ENCODE measurements at regions not wholly inside any gene's neighbourhood (a gene's known extent, or its start where the extent isn't known, plus 50 kb on each side); places are given as distances from the start of the nearest gene placed in this dataset.

DNA sequence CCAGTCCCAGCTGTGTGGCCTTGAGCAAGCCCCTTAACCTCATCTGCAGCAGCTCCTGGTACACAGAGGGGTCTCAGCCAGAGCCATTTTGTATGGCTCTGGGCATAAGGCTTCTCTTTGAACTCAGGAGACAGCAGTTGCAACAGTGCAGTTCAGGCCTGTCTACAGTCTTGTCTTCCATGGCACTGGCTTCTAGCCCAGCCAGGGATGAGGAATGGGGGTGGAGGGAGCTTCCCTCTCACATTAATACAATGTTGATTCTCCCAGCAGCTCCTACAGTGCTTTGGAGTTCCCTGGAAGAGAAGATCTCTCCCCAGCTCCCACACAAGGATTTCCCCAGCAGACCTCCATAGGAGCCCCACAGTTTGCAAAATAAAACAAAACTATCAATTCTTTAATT lies 350.2 kb downstream of the BUD13 start:
- Histone ChIP-seq H3K4me3 (no peak overlapping the region), H3K9me3 (no peaks in the 10 kb centered on the region), H3K4me1 (no peaks in the 10 kb centered on the region), H3K36me3 (no peaks in the 10 kb centered on the region), H3K27ac (no peak overlapping the region), H3K27me3 (no peaks in the 10 kb centered on the region)
- DNase-seq (no peak), ATAC-seq (ENCODE audit: low FRiP score in 2 of 2) (no peak)
- no peak for TF ChIP-seq EP300 (IDR thresholded peaks at IDR 0.05)

DNA sequence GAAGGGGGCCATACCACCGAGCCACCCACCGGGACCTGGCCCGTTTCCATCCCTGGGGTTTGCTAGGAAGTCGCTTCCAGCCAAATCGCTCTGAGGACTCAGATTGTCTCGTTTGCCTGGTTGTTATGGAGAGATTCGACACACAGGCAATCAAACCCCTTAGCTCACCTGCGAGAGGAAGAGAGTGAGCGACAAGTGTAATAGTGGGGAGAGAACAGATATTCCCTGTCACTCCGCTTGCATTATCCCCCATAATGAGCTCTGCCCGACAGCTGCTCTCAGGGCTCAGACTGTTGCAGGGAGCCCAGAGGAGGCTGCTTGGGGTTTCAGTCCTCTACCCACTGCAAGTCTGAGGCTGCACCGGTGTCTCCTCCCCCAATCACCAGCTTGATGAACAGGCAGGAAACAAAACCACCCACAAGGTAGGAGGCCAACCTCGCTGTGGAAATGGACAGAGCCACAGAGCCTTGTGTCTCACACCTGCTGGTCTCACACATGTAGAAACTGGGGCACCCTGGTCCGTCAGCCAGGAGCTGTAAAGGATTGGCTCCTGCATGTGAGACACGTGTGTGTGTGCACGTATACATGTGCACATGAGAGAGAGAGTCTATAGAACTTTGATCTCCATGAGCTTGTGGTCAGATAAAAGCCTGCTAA lies 351.1 kb downstream of the BUD13 start:
- H3K36me3 ChIP-seq, result no peaks in the 10 kb centered on the region
- ATAC-seq (ENCODE audit: low FRiP score in 2 of 2) (no peak), DNase-seq (no peak)
- 63 to 87% methylated on average over 10 to 16 of the region's 16 CpGs for WGBS, 2 donors
- H3K27me3 ChIP-seq, result no peaks in the 10 kb centered on the region
- H3K9me3 ChIP-seq, result no peaks in the 10 kb centered on the region
- no peak overlapping the region for H3K27ac ChIP-seq
- no peak for TF ChIP-seq POLR2A (IDR thresholded peaks at IDR 0.05)
- no peak for TF ChIP-seq EP300 (IDR thresholded peaks at IDR 0.05)
- TF ChIP-seq, protein P1, sequence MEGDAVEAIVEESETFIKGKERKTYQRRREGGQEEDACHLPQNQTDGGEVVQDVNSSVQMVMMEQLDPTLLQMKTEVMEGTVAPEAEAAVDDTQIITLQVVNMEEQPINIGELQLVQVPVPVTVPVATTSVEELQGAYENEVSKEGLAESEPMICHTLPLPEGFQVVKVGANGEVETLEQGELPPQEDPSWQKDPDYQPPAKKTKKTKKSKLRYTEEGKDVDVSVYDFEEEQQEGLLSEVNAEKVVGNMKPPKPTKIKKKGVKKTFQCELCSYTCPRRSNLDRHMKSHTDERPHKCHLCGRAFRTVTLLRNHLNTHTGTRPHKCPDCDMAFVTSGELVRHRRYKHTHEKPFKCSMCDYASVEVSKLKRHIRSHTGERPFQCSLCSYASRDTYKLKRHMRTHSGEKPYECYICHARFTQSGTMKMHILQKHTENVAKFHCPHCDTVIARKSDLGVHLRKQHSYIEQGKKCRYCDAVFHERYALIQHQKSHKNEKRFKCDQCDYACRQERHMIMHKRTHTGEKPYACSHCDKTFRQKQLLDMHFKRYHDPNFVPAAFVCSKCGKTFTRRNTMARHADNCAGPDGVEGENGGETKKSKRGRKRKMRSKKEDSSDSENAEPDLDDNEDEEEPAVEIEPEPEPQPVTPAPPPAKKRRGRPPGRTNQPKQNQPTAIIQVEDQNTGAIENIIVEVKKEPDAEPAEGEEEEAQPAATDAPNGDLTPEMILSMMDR (IDR thresholded peaks at IDR 0.05), result no peak
- TF ChIP-seq POLR2AphosphoS5 (IDR thresholded peaks at IDR 0.05), result no peak
- H3K4me1 ChIP-seq, result no peaks in the 10 kb centered on the region
- H3K4me3 ChIP-seq, result no peak overlapping the region

DNA sequence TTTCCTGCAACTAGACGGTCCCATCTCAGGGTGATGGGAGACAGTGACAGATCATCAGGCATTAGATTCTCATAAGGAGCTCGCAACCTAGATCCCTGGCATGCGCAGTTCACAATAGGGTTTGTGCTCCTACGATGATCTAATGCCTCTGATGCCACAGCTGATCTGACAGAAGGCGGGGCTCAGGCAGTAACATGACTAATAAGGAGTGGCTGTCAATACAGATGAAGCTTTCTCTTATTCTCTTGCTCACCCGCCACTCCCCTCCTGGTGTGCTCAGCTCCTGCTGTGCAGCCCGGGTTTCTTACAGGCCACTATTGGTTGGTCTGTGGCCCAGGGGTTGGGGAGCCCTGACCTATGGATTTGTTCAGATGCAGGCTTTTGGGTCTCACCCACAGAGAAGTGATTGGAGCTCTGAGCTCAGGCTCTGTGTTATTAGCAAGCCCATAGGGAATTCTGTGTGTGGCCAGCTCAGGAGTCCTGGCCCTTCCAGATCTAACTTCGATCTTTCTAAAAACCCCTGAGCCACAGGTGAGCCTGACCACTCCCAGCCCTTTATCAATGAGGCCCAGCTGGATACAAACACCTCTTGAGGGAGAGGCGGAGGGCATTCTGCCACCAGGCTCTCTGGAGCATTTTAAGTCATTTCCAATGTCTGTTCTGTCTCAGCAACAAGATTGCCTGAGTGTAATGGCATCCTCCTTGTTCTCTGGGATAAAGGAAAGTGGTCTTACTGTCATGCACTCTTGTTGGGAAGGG lies 351.8 kb downstream of the BUD13 start:
- Histone ChIP-seq H3K27ac (no peak overlapping the region), H3K9me3 (no peaks in the 10 kb centered on the region), H3K4me1 (no peaks in the 10 kb centered on the region), H3K4me3 (no peak overlapping the region), H3K36me3 (no peaks in the 10 kb centered on the region), H3K27me3 (no peaks in the 10 kb centered on the region)
- ATAC-seq (ENCODE audit: low FRiP score in 2 of 2) (peak in 1 of 2 donors; percentile 43), DNase-seq (no peak)
- WGBS, 2 donors, result 84 to 95% methylated on average over 4 to 9 of the region's 9 CpGs
- TF ChIP-seq POLR2A (IDR thresholded peaks at IDR 0.05), result no peak
- TF ChIP-seq EP300 (IDR thresholded peaks at IDR 0.05), result no peak
- TF ChIP-seq POLR2AphosphoS5 (IDR thresholded peaks at IDR 0.05), result no peak

DNA sequence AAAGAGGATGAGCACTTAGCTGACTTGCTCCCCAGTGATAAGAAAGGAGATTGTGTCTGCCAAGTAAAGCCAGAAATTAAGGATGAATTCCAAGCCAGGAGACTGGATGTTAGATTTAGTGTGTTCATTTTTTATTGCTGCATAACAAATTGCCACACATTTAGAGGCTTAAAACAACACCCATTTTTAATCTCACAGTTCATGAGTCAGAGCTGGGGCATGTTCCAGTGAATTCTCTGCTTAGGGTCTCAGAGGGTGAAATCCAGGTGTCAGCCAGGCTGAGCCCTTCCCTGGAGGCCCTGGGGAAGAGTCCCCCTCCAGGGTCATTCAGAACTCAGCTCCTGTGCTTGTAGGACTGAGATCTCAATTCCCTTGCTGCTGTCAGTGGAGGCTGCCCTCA lies 352.8 kb downstream of the BUD13 start:
- Histone ChIP-seq H3K27ac (no peak overlapping the region), H3K4me3 (no peak overlapping the region), H3K9me3 (no peaks in the 10 kb centered on the region), H3K27me3 (no peaks in the 10 kb centered on the region), H3K36me3 (no peaks in the 10 kb centered on the region), H3K4me1 (no peaks in the 10 kb centered on the region)
- ATAC-seq (ENCODE audit: low FRiP score in 2 of 2) (peak in 1 of 2 donors; percentile 20), DNase-seq (no peak)
- no peak for TF ChIP-seq EP300 (IDR thresholded peaks at IDR 0.05)
- no peak for TF ChIP-seq POLR2A (IDR thresholded peaks at IDR 0.05)
- TF ChIP-seq, protein P1 (IDR thresholded peaks at IDR 0.05), result no peak
- no peak for TF ChIP-seq POLR2AphosphoS5 (IDR thresholded peaks at IDR 0.05)

DNA sequence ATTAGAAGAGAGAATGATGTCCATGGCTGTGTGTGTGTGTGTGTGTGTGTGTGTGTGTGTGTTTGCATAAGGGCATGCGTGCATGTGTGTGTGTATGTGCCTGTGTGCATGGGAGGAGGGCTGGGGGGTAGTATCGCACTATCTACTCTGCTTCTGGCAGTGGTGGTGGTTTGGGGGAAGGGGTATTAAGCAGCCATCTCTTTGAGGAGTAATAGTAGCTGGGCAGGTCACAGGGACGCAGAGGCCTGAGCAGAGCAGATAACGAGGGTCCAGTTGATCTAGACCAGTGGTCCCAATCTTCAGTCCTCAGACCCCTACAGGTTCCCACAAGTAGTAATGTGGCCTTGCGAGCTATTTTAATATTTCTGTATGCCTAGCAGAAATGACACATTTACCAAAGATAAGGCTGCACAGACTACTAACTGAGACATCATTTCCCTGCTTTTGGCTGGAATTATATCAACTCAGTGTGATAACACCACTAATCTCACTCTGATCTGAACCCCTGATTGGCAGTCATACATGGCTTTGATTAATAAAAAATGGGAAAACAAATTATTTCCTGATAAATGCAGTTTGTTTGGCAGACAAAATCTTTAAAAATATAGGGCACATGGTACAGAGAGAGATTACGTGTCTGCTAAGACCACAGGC lies 354.3 kb downstream of the BUD13 start:
- no peaks in the 10 kb centered on the region for H3K27me3 ChIP-seq
- no peaks in the 10 kb centered on the region for H3K4me1 ChIP-seq
- WGBS, 2 donors, result 89 to 91% methylated on average over 4 to 6 of the region's 6 CpGs
- no peaks in the 10 kb centered on the region for H3K9me3 ChIP-seq
- no peak overlapping the region for H3K27ac ChIP-seq
- TF ChIP-seq POLR2AphosphoS5 (IDR thresholded peaks at IDR 0.05), result no peak
- no peak for TF ChIP-seq EP300 (IDR thresholded peaks at IDR 0.05)
- TF ChIP-seq, protein P1 (IDR thresholded peaks at IDR 0.05), result no peak
- DNase-seq (no peak), ATAC-seq (ENCODE audit: low FRiP score in 2 of 2) (no peak)
- H3K4me3 ChIP-seq, result no peak overlapping the region
- H3K36me3 ChIP-seq, result no peaks in the 10 kb centered on the region
